BE2C (cell line): ENCODE measurements at regions not wholly inside any gene's neighbourhood (a gene's known extent, or its start where the extent isn't known, plus 50 kb on each side); places are given as distances from the start of the nearest gene placed in this dataset.

Experiments used
- DNase-seq: peaks from one replicate; pipeline ENCODE4 v3.0.0-alpha.2; 2020
- H3K27me3 ChIP-seq: fragments of 250-450 bp; sonication (Bioruptor Pico); 2 replicates; pipeline ENCODE4 v1.5.1; 2020; ENCODE audit warnings: mild to moderate bottlenecking
- H3K36me3 ChIP-seq: fragments of 250-450 bp; sonication (Bioruptor Pico); 2 replicates; pipeline ENCODE4 v1.5.1; 2020; ENCODE audit warnings: mild to moderate bottlenecking
- H3K4me1 ChIP-seq: fragments of 250-450 bp; sonication (Bioruptor Pico); 2 replicates; pipeline ENCODE4 v1.5.1; 2020
- H3K4me3 ChIP-seq: 2 replicates; pipeline ENCODE4 v1.5.1; 2011; ENCODE audit warnings: low read depth, low read length
- H3K9me3 ChIP-seq: fragments of 250-450 bp; sonication (Bioruptor Pico); 2 replicates; pipeline ENCODE4 v1.5.1; 2020
- CTCF ChIP-seq: IDR thresholded peaks from 2 replicates; pipeline ENCODE4 v1.5.1; 2012; ENCODE audit warnings: mild to moderate bottlenecking, low read depth, low read length

- no peaks in the 10 kb centered on the region for H3K4me1 ChIP-seq
- no peak overlapping the region for H3K4me3 ChIP-seq
- H3K27me3 ChIP-seq, result peaks cover 4% of the 10 kb centered on the region; the same call in 1 of the 2 replicates
- H3K9me3 ChIP-seq, result no peaks in the 10 kb centered on the region
- TF ChIP-seq CTCF, result no peak
- no peaks in the 10 kb centered on the region for H3K36me3 ChIP-seq
- no peak for DNase-seq
Observed at GRCh38 chr17:74059479-74060240, 143.8 kb upstream of the RPL38 start.

- Histone ChIP-seq H3K9me3 (no peaks in the 10 kb centered on the region), H3K4me3 (no peak overlapping the region), H3K36me3 (no peaks in the 10 kb centered on the region), H3K27me3 (peaks cover 4% of the 10 kb centered on the region; the same call in 1 of the 2 replicates), H3K4me1 (no peaks in the 10 kb centered on the region)
- no peak for DNase-seq
- TF ChIP-seq CTCF, result no peak
Observed at GRCh38 chr17:74061758-74062157, 141.7 kb upstream of the RPL38 start.

- Histone ChIP-seq H3K27me3 (peaks cover 4% of the 10 kb centered on the region; the same call in 1 of the 2 replicates), H3K36me3 (no peaks in the 10 kb centered on the region), H3K4me3 (no peak overlapping the region), H3K9me3 (no peaks in the 10 kb centered on the region), H3K4me1 (no peaks in the 10 kb centered on the region)
- no peak for DNase-seq
- no peak for TF ChIP-seq CTCF
Observed at GRCh38 chr17:74062234-74062633, 141.2 kb upstream of the RPL38 start.

GRCh38 chr17:74063439-74063838 is 140.0 kb upstream of the RPL38 start:
- Histone ChIP-seq H3K4me3 (no peak overlapping the region), H3K36me3 (no peaks in the 10 kb centered on the region), H3K9me3 (no peaks in the 10 kb centered on the region), H3K27me3 (peaks cover 4% of the 10 kb centered on the region; the same call in 1 of the 2 replicates), H3K4me1 (no peaks in the 10 kb centered on the region)
- no peak for DNase-seq
- TF ChIP-seq CTCF, result no peak

- no peak for TF ChIP-seq CTCF
- no peaks in the 10 kb centered on the region for H3K4me1 ChIP-seq
- no peaks in the 10 kb centered on the region for H3K27me3 ChIP-seq
- no peaks in the 10 kb centered on the region for H3K9me3 ChIP-seq
- no peak for DNase-seq
- H3K36me3 ChIP-seq, result no peaks in the 10 kb centered on the region
- H3K4me3 ChIP-seq, result no peak overlapping the region
Observed at GRCh38 chr17:74070374-74070773, 133.1 kb upstream of the RPL38 start.

GRCh38 chr17:74070998-74071679 is 132.3 kb upstream of the RPL38 start:
- no peak for TF ChIP-seq CTCF
- H3K27me3 ChIP-seq, result no peaks in the 10 kb centered on the region
- H3K4me1 ChIP-seq, result no peaks in the 10 kb centered on the region
- H3K4me3 ChIP-seq, result no peak overlapping the region
- H3K9me3 ChIP-seq, result no peaks in the 10 kb centered on the region
- no peak for DNase-seq
- H3K36me3 ChIP-seq, result no peaks in the 10 kb centered on the region
